CD4-positive, alpha-beta T cell treated with Interleukin-4 for 1 hour (primary cell): ENCODE measurements at regions not wholly inside any gene's neighbourhood (a gene's known extent, or its start where the extent isn't known, plus 50 kb on each side); places are given as distances from the start of the nearest gene placed in this dataset.
"Not testable (repeated sequence)": the region's sequence is repeated elsewhere in the genome, so short reads cannot be mapped to it uniquely, and the experiment has no call there.

Experiments used
- DNase-seq, 2 donors: peaks; one replicate each; pipeline ENCODE4 v3.0.0-alpha.2; 2020 to 2022

DNA sequence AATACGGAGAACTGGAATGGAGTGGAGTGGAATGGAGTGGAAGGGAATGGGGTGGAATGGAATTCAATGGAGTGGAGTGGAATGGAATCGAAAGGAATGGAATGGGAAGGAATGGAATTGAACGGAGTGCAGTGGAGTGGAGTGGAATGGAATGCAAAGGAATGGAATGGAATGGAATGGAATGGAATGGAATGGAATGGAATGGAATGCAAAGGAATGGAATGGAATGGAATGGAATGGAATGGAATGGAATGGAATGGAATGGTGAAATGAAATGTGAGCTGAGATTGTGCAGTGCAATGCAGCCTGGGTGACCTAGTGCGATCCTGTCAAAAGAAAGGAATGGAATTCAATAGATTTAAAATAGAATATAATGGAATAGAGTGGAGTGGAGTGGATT lies 357.3 kb upstream of the WSB1 start:
- not testable (repeated sequence) for DNase-seq

DNA sequence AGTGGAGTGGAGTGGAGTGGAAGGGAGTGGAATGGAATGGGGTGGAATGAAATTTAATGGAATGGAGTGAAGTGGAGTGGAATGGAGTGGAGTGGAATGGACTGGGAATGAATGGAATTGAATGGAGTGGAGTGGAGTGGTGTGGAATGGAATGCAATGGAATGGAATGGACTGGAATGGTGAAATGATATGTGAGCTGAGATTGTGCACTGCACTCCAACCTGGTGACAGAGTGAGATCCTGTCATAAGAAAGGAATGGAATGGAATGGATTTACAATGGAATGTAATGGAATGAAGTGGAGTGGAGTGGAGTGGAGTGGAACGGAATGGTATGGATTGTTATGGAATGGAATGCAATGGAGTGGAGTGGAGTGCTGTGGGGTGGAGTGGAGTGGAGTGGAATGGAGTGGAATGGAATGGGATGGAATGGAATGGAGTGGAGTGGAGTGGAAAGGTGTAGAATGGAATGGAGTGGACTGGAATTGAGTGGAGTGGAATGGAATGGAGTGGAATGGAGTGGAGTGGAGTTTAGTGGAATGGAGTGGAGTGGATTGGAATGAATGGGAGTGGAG lies 356.1 kb upstream of the WSB1 start:
- DNase-seq = not testable (repeated sequence)

DNA sequence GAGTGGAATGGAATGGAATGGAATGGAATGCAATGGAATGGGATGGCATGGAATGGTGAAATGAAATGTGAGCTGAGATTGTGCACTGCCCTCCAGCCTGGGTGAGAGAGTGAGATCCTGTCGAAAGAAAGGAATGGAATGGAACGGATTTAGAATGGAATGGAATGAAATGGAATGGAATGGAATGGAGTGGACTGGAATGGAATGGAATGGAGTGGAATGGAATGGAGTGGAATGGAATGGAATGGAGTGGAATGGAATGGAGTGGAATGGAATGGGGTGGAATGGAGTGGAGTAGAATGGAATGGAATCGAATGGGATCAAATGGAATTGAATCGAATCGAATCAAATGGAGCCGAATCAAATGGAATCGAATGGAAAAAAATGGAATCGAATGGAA lies 354.2 kb upstream of the WSB1 start:
- DNase-seq = not testable (repeated sequence)

DNA sequence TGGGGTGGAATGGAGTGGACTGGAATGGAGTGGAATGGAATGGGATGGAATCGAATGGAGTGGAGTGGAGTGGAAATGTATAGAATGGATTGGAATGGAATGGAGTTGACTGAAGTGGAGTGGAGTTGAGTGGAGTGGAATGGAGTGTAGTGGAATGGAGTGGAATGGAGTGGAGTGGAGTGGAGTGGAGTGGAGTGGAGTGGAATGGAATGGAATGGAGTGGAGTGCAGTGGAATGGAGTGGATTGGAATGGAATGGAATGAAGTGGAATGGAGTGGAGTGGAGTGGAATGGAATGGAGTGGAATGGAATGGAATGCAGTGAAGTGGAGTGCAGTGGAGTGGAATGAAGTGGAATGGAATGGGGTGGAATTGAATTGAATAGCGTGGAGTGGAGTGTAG lies 353.3 kb upstream of the WSB1 start:
- DNase-seq = not testable (repeated sequence)

DNA sequence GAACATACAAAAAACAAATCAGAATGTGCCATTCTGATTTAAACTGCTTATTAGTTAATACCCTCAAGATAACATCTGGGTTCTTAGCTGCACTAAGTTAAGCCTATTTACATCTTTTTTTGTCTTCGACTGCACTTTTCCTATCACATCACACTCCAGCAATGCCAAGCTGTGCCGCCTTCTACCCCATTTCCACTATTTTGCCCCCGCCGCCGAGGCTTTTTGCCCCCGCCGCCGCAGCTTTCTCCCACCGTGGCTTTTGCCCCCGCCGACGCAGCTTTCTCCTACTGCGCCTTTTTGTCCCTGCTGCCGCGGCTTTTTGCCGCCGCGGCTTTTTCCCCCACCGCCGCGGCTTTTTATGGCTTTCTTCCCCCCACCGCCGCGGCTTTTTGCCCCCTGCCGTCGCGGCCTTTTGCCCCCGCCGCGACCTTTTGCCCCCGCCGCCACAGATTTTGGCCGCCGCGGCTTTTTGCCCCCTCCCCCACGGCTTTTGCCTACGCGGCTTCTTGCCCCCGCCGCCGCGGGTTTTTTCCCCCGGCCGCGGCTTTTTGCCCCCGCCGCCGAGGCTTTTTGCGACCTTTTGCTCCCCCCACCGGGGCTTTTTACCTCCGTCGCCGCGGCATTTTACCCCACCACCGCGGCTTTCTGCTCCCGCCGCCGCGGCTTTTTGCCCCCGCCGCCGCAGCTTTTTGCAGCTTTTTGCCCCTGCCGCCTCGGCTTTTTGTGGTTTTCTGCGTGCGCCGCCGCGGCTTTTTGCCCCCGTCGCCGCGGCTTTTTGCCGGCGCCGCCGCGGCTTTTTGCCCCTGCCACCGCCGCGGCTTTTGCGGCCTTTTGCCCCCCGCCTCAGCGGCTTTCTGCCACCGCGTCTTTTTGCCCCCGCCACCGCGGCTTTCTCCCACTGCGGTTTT lies 331.4 kb upstream of the WSB1 start:
- DNase-seq = no peak

DNA sequence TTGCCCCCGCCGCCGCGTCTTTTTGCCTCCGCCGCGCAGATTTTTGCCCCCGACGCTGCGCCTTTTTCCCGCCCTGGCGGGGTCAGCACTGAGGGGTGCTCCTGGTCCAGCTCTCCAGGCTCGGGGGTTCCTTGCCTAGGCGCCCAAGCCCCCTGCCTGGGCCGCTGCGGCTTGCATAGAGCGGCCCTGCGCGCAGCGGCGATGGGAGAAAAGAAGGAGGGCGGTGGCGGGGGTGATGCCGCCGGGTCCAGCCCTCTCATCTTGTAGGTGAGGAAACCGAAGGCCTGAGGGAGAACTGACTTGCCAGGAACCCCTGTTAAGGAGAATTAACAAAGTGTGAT lies 330.8 kb upstream of the WSB1 start:
- DNase-seq = no peak

DNA sequence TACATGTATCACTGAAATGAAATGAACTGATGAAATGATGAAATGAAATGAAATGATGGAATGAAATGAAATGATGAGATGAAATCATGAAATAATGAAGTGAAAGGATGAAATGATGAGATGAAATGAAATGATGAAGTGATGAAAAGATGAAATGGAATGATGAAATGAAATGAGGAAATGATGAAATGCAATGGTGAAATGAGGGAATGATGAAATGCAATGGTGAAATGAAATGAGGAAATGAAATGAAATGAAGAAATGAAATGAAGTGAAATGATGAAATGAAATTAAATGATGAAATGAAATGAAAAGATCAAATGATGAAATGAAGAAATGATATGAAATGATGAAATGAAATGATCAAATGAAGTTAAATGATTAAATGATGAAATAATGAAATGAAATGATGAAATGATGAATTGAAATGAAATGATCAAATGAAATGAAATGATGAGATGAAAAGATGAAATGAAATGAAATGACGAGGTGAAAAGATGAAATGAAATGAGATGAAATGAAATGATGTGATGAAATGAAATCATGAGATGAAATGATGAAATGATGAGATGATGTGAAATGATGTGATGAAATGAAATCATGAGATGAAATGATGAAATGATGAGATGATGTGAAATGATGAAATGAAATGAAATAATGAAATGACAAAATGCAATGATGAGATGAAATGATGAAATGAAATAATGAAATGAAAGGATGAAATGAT lies 327.9 kb upstream of the WSB1 start:
- not testable (repeated sequence) for DNase-seq

DNA sequence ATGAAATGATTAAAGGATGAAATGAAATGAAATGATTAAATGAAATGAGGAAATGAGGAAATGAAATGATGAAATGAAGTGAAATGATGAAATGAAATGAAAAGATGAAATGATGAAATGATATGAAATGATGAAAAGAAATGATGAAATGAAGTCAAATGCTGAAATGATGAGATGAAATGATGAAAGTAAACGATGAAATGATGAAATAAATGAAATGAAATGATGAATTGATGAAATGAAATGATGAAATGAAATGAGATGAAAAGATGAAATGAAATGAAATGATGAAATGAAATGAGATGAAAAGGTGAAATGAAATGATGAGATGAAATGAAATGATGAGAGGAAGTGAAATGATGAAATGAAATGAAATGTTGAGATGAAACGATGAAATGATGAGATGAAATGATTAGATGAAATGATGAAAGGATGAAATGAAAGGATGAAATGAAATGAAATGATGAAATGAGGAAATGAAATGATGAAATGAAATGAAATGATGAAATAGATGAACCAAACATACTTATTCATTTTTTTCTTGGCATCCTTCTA lies 327.2 kb upstream of the WSB1 start:
- DNase-seq = not testable (repeated sequence)

DNA sequence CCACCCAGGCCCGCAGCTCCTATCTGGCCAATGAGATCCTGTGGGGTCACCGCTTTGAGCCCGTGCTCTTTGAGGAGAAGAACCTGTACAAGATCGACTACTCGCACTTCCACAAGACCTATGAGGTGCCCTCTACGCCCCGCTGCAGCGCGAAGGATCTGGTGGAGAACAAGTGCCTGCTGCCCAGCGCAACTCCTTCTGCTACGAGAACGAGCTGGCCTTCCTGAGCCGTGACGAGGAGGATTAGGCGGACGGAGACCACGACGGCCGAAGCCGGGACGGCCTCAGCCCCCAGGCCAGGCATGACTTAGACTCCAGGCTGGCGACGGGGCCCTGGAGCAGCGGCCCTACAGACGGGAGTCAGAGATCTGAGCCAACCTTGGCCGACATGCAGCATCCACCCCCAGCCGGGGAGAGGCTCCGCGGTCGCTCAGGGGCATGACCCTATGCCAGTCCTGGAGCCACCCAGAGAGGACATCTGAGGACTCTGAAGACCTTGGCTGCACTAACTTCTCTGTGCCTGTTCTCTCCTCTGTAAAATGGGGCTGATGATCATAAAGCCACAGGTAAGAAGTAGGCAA lies 312.0 kb upstream of the WSB1 start:
- DNase-seq = not testable (repeated sequence)

DNA sequence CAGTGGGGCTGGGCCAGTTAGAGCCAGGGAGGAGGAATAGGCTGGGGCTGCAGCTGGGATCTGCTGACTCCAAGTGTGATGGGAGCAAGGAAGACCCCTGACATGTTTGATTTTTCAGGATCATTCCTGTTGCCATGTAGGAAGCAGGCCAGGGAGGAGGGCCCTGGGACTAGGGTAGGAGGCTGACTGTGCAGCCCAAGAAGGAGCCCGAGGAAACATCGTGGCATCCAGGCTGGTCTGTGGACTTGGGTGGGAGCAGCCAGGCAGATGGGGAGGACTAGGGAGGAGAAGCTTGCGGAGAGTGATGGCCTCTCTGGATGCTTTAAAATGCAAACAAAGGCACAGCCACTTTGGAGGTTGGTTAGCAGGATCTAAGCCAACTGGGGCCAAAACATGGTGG lies 311.4 kb upstream of the WSB1 start:
- DNase-seq = not testable (repeated sequence)

DNA sequence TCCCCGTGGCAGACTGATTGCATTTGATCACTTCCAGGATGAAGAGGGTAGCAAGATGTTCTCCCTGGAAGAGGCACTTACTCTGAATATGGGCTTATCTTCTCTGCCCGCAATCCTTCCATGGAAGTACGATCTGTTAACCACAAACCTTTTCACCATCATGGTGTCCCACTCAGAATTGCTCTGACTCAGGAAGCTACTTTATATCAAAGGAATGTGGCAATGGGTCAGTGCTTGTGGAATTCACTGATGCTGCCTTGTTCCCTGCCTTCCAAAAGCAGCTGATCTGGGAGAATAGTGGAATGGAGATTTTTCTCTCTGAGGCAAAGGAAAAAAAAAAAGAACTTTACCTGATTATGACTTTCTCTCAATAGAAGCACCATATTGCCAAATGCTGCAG lies 306.1 kb upstream of the WSB1 start:
- not testable (repeated sequence) for DNase-seq

DNA sequence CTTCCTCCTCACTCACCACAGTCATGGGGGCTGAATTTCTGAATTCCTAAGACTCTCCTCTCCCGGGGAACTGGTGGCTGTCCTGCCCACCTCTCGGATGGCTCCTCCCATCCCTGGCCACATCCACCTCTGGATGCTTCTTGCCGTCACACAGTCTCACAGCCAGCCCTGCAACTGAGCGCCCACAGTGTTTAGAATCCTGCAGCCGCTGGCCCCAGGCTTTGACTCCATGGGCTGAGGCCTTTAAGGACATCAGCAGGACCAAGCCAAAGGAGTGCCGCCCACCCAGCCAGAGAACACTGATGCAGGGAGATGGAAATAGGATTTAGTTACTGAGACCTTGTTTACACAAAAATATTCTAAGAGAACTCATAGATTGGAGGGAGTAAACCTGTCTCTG lies 299.3 kb upstream of the WSB1 start:
- DNase-seq = not testable (repeated sequence)

DNA sequence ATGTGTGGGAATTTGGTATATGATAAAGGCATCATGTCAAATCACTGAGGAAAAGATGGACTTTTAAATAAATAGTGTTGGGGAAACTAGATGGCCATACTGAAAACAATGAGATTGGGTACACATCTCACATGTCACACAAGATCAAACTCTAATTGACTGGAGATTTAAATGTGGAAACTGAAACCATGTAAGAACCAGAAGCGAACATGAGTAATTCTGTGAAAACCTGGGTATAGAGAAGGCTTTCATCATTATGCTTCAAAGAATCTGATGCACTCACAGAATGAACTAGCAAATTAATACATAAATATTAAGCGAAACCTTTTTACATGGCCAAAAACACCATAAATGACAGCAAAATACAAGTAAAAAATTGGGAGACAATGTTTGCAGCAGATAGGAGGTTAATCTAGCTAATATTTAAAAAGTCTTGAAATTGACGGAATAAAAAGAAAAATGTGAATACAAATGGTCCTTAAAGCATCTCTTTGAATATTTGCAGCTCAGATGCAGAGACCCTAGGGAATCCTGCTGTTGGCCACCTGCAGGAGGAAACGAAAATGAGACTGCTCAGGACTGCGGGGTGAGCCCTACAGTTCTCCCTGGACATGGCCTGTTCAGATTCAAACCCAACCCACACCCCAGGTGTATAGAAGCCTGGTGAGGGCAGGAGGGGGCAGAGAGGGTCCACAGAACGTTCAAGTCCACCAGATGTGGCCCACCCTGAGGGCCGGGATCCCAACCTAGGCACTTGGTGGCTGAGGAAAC lies 297.6 kb upstream of the WSB1 start:
- not testable (repeated sequence) for DNase-seq

DNA sequence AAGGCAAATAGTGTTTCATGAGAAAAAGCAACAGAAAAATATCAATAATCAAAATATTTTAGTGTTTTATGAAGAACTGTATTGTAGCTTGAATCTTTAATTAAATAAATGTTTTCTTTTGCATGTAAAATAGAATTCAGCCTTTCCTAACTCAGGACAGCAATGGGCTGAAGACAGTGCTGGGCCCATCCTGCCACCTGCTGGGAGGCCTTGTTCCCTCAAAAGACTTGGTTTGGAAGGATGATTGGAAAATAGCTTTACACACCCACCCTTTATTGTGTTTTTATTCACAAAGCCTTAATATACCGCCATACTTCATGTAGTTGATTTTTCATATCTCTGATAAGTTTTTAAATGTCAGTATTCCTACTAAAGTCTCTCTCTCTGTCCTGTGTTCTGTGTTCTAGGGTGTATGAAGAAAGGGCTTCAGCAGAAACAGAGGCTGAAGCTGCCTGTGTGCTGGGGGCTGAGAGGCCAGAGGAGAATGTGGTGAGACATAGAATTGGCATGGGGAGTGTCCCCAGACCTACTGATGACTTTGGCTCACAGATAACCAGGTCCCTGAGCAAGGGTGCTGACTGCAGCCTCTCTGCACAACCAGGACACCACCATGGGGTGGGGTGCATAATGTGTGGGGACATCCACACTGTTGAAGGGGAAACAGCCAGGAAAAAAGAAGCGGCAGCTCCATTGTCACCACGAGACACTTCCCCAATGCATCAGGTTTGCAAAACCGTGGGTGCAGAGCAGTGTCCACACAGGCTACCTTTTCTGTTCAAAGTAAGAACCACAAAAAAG lies 286.0 kb upstream of the WSB1 start:
- not testable (repeated sequence) for DNase-seq

DNA sequence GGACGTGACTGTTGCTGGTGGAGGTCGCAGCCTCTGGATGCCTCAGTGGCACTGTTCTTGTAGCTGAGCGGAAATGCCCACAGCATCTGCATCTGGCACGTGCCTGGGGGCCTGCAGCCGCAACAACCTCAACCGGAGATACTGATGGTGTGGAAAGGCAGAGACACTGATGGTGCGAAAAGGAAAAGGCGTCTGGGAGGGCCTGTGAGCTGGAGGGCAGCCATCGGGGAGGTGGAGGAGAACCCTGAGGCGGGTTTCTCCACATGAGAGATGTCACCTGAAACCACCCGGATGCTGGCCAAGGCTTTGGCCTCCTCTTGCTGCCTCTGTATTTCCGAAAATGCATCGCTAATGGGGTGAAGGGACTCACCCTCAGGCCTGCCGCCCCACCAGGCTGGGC lies 284.8 kb upstream of the WSB1 start:
- DNase-seq = no peak

DNA sequence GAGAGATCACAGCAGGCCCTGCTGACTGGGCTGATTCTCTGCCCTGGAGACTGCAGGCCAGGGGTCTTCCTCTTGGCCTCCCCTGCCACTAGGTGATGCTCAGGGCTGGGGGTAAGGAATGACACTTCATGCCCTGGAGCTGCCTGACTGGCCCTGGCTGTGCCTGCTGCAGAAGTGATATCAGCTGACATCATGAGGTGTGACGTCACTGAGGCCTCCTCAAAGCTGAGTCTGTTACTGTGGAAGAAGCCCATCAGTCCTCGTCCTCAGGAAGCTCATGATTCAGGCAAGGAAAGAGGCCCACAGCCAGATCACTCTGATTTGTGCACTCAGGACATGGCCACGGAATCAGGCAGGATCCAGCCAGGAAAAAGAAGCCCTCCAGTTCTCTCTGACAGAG lies 283.8 kb upstream of the WSB1 start:
- not testable (repeated sequence) for DNase-seq

DNA sequence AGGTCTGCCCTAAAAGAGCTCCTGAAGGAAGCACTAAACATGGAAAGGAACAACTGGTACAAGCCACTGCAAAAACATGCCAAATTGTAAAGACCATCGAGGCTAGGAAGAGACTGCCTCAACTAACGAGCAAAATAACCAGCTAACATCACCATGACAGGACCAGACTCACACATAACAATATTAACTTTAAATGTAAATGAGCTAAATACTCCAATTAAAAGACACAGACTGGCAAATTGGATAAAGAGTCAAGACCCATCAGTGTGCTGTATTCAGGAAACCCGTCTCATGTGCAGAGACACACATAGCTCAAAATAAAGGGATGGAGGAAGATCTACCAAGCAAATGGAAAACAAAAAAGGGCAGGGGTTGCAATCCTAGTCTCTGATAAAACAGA lies 263.4 kb upstream of the WSB1 start:
- not testable (repeated sequence) for DNase-seq

DNA sequence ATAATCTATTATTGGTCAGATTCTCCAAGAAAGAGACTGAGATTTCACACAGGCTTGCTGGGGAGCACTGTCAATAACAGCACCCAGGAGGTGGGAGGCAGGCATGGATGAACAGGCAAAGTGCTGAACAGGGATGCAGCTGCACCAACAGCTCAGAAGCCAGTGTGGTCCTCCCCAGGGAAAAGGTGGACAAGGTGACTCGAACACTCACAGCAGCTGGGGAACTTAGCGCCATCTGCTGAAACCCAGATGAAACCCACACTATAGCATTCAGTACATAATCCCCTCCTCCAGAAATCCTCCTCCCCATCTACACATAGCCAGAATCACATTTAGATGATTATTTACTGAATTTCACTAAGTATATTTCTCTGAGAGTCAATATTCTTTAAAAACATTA lies 255.2 kb upstream of the WSB1 start:
- DNase-seq = no peak

DNA sequence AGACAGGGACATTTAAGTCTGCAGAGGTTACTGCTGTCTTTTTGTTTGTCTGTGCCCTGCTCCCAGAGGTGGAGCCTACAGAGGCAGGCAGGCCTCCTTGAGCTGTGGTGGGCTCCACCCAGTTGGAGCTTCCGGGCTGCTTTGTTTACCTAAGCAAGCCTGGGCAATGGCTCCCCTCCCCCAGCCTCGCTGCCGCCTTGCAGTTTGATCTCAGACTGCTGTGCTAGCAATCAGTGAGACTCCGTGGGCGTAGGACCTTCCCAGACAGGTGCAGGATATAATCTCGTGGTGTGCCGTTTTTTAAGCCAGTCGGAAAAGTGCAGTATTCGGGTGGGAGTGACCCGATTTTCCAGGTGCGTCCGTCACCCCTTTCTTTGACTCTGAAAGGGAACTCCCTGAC lies 248.9 kb upstream of the WSB1 start:
- not testable (repeated sequence) for DNase-seq

DNA sequence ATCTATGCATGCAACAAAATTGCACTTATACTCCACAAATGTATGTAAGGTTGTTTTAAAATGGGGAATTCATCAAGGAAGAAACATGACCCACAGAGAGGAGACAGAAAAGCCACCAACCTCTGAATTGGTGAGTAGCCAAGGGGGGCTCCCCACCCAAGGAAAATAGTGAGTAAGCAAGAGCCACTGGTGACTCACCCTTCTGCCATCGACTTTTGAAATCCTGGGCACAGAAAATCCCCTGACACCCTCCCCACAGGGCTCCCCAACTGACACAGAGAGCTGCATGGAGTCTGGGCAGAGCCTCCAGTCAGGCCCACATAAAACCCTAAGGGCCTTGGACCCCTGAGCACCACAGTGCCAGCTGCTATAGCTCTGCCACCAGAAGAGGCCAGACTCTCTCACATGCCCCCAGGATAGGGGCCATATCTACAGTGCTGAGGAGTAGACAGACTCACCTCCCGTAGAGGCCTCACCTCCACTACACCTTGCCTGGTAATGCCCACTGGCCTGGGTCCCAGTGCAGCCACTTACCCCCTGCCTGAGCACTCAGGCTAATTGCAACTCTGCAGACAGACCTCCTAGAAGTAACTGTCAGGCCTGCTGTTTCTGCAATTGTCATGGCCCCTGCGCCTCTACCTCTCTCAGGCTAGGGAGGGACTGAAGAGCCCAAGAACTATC lies 244.7 kb upstream of the WSB1 start:
- no peak for DNase-seq

DNA sequence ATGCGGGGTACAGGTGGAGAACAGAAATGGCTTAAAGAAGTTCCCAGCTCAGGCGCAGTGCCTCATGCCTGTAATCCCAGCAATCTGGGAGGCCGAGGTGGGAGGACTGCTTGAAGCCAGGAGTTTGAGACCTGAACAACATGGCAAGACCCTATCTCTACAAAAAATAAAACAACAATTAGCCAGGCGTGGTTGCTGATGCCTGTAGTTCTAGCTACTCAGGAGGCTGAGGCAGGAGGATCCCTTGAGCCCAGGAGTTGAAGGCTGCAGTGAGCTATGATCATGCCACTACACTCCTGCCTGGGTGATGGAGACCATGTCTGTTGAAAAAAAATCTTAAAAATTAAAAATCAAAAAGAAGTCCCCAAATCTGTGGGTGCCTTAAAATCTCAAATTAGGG lies 228.3 kb upstream of the WSB1 start:
- no peak for DNase-seq
